Body of pancreas (tissue), 4 donors: ENCODE measurements at regions not wholly inside any gene's neighbourhood (a gene's known extent, or its start where the extent isn't known, plus 50 kb on each side); places are given as distances from the start of the nearest gene placed in this dataset.

Experiments used
- CTCF ChIP-seq, 7 experiments: fragments of 450-650 bp in 4 of 7; fragments of 200-600 bp in 3 of 7; sonication (generic) in 3 of 7; IDR thresholded peaks; one replicate each; pipeline ENCODE4 v1.5.1; 2016 to 2019; ENCODE audit warnings: antibody characterized with exemption in 7 of 7
- POLR2A ChIP-seq, 3 donors: fragments of 450-650 bp; IDR thresholded peaks; one replicate each; pipeline ENCODE4 v1.6.1; 2016; ENCODE audit warnings: antibody characterized with exemption in 3 of 3, mild to moderate bottlenecking in 2 of 3

DNA sequence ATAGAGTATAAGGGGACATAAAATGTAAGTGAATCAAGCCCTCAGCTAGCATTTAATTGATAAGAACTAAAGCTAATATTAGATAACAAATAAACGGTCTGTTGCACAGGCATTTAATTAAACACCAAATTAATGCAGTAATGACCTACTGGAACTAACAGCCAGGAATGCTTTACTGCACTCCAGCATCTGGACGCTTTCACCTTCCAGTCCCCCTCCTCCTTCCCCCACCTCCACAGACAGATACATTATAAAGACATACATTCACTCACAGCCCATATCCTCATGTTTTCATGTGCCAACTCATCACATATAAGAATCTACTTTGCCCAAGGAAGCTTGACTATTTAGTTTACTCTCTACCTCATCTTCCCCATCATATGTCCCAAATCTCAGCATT lies 337.4 kb upstream of the PIK3C3 start:
- TF ChIP-seq CTCF (IDR thresholded peaks at IDR 0.05) (no peak), POLR2A (IDR thresholded peaks at IDR 0.05) (no peak)
